DOHH2 (cell line): ENCODE measurements at regions not wholly inside any gene's neighbourhood (a gene's known extent, or its start where the extent isn't known, plus 50 kb on each side); places are given as distances from the start of the nearest gene placed in this dataset.

ENCODE experiments used
- H3F3A ChIP-seq: fragments of 200-600 bp; sonication (generic), shearing (Covaris generic); 2 replicates; pipeline ENCODE4 v1.6.0; 2016; ENCODE audit warnings: antibody characterized with exemption, mild to moderate bottlenecking; ENCODE audit not compliant: control insufficient read depth, insufficient read depth
- H3K27ac ChIP-seq: fragments of 200-600 bp; sonication (generic); 2 replicates; pipeline ENCODE4 v1.5.1; 2014; ENCODE audit warnings: low read depth, mild to moderate bottlenecking, low read length, moderate library complexity
- H3K27me3 ChIP-seq: fragments of 200-600 bp; sonication (generic); 2 replicates; pipeline ENCODE4 v1.6.1; 2014; ENCODE audit warnings: mild to moderate bottlenecking, low read length, mixed read lengths; ENCODE audit not compliant: control insufficient read depth
- H3K36me3 ChIP-seq: fragments of 200-600 bp; sonication (generic); 2 replicates; pipeline ENCODE4 v1.6.1; 2014; ENCODE audit warnings: mild to moderate bottlenecking, low read length, moderate library complexity, mixed read lengths; ENCODE audit not compliant: control insufficient read depth
- H3K4me1 ChIP-seq: fragments of 200-600 bp; sonication (generic); 2 replicates; pipeline ENCODE4 v1.6.1; 2014; ENCODE audit warnings: mild to moderate bottlenecking, low read length, mixed read lengths; ENCODE audit not compliant: control insufficient read depth
- H3K4me2 ChIP-seq: fragments of 200-600 bp; sonication (generic); 2 replicates; pipeline ENCODE4 v1.6.0; 2014; ENCODE audit warnings: mild to moderate bottlenecking, low read length, moderate library complexity
- H3K4me3 ChIP-seq: fragments of 200-600 bp; sonication (generic); 2 replicates; pipeline ENCODE4 v1.5.1; 2014; ENCODE audit warnings: mild to moderate bottlenecking, low read length, mixed read lengths
- H3K79me2 ChIP-seq: fragments of 200-600 bp; sonication (generic); 2 replicates; pipeline ENCODE4 v1.6.1; 2014; ENCODE audit warnings: mild to moderate bottlenecking, low read length, mixed read lengths; ENCODE audit not compliant: control insufficient read depth
- H3K9me2 ChIP-seq: fragments of 200-600 bp; sonication (generic); replicated peaks from 2 replicates; pipeline ENCODE4 v1.6.1; 2014; ENCODE audit warnings: mild to moderate bottlenecking, low read length, mixed read lengths; ENCODE audit not compliant: control insufficient read depth
- H3K9me3 ChIP-seq: fragments of 200-600 bp; sonication (generic); 2 replicates; pipeline ENCODE4 v1.6.1; 2014; ENCODE audit warnings: antibody characterized with exemption, low read length, mixed read lengths; ENCODE audit not compliant: control insufficient read depth, insufficient read depth
- H4K20me1 ChIP-seq: fragments of 200-600 bp; sonication (generic); 2 replicates; pipeline ENCODE4 v1.6.0; 2014; ENCODE audit warnings: low read depth, mild to moderate bottlenecking, antibody characterized with exemption, low read length, moderate library complexity; ENCODE audit not compliant: control insufficient read depth, insufficient read depth
- EZH2phosphoT487 ChIP-seq: fragments of 200-600 bp; sonication (generic); IDR thresholded peaks from 2 replicates; pipeline ENCODE4 v1.6.1; 2017; ENCODE audit warnings: borderline replicate concordance, mild to moderate bottlenecking, antibody characterized with exemption, low read length, moderate library complexity, mixed read lengths
- TF ChIP-seq, protein P1 (sequence below): fragments of 200-600 bp; sonication (generic); IDR thresholded peaks from one replicate; pipeline ENCODE4 v1.5.1; 2014; ENCODE audit warnings: antibody characterized with exemption, mild to moderate bottlenecking, low read depth, low read length; ENCODE audit not compliant: poor library complexity, severe bottlenecking

DNA sequence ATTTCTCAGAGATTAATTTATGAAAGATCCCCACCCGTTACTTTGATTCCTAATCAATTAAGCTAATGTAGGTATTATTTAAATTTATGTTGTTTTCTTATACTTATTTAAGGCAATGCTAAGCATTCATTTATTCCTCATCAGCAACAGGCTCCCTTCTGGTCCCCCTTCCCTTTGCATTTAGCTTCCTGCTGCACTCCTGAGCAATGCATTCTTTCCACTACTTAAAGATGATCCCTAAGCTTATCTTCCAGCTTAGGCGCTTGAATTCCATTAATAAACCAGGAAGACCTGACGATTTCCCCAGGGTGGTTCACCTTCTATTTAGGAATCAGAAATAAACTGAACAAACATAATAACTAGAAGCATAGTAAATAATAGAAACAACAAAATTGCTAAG is 1003.1 kb downstream of the FSTL5 start:
- no peak overlapping the region for H3K27ac ChIP-seq
- no peak overlapping the region for H3K4me2 ChIP-seq
- H3F3A ChIP-seq: no peaks in the 10 kb centered on the region
- no peaks in the 10 kb centered on the region for H3K9me3 ChIP-seq
- H3K27me3 ChIP-seq: no peaks in the 10 kb centered on the region
- no peak overlapping the region for H3K4me3 ChIP-seq
- H4K20me1 ChIP-seq: no peaks in the 10 kb centered on the region
- no peaks in the 10 kb centered on the region for H3K36me3 ChIP-seq
- no peak for TF ChIP-seq EZH2phosphoT487
- TF ChIP-seq, protein P1, sequence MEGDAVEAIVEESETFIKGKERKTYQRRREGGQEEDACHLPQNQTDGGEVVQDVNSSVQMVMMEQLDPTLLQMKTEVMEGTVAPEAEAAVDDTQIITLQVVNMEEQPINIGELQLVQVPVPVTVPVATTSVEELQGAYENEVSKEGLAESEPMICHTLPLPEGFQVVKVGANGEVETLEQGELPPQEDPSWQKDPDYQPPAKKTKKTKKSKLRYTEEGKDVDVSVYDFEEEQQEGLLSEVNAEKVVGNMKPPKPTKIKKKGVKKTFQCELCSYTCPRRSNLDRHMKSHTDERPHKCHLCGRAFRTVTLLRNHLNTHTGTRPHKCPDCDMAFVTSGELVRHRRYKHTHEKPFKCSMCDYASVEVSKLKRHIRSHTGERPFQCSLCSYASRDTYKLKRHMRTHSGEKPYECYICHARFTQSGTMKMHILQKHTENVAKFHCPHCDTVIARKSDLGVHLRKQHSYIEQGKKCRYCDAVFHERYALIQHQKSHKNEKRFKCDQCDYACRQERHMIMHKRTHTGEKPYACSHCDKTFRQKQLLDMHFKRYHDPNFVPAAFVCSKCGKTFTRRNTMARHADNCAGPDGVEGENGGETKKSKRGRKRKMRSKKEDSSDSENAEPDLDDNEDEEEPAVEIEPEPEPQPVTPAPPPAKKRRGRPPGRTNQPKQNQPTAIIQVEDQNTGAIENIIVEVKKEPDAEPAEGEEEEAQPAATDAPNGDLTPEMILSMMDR: no peak
- no peaks in the 10 kb centered on the region for H3K4me1 ChIP-seq
- H3K9me2 ChIP-seq: no peaks in the 10 kb centered on the region; the same call in 1 of the 2 replicates
- no peaks in the 10 kb centered on the region for H3K79me2 ChIP-seq

DNA sequence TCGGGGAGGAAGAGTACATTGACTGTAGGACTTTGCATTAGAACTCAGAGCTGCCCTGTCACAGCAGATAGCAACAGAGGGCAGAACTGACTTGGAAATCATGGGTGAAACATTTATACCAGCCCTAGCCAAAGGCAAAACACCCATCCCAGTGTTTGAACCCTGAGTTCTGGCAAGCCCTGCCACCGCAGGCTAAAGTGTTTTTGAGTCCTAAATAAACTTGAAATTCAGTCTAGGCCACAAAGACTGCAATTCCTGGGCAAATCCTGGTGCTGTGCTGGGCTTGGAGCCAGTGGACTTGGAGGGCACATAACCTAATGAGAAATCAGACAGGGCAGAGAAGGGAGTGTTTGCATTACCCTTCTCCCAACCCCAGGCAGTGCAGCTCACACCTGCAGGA is 1015.7 kb downstream of the FSTL5 start:
- Histone ChIP-seq H3K79me2 (no peaks in the 10 kb centered on the region), H3K9me2 (no peaks in the 10 kb centered on the region), H3K27ac (no peak overlapping the region), H3K36me3 (no peaks in the 10 kb centered on the region), H3K4me3 (no peak overlapping the region), H4K20me1 (no peaks in the 10 kb centered on the region), H3K9me3 (no peaks in the 10 kb centered on the region; the same call in 1 of the 2 replicates), H3K27me3 (no peaks in the 10 kb centered on the region), H3K4me2 (no peak overlapping the region), H3F3A (no peaks in the 10 kb centered on the region), H3K4me1 (no peaks in the 10 kb centered on the region)
- TF ChIP-seq EZH2phosphoT487: no peak
- TF ChIP-seq, protein P1: no peak

DNA sequence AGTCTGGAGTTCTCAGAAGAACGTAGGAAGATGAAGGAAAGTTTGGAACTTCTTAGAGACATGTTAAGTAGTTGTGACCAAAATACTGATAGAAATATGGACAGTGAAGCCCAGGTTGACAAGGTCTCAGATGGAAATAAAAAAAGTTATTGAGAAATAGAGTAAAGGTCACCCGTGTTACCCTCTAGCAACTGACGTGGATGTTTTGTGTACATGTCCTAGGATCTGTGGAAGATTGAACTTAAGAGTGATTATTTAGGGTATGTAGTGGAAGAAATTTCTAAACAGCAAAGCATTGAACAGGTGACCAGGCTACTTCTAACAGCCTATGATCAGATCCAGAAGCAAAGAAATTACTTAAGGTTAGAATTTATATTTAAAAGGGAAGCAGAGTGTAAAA is 1020.4 kb downstream of the FSTL5 start:
- Histone ChIP-seq H3K4me3 (no peak overlapping the region), H3K36me3 (no peaks in the 10 kb centered on the region), H3K4me2 (no peak overlapping the region), H4K20me1 (no peaks in the 10 kb centered on the region), H3K79me2 (no peaks in the 10 kb centered on the region), H3K9me3 (no peaks in the 10 kb centered on the region), H3K9me2 (no peaks in the 10 kb centered on the region), H3F3A (no peaks in the 10 kb centered on the region), H3K4me1 (no peaks in the 10 kb centered on the region), H3K27me3 (no peaks in the 10 kb centered on the region), H3K27ac (no peak overlapping the region)
- no peak for TF ChIP-seq EZH2phosphoT487
- TF ChIP-seq, protein P1: no peak

DNA sequence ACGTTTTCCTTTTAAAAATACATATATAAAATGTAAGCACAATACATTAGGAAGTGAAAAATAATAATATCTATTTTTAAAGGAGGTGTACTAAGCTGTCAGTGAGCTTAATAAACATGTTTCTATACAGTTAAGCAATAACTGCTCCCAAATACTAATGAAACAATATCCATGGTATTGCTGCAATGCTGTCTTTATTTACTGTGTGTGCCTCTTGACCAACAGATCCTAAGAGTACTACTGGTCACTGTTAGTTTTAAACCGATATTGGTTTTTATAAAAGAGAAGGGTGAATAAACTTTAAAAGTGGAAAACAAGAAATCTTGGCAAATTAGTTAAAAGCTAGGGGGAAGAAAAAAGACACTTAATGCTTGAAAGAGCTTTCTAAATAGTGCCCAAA is 1029.0 kb downstream of the FSTL5 start:
- no peaks in the 10 kb centered on the region for H4K20me1 ChIP-seq
- TF ChIP-seq, protein P1: no peak
- TF ChIP-seq EZH2phosphoT487: no peak
- no peak overlapping the region for H3K4me3 ChIP-seq
- H3K27me3 ChIP-seq: no peaks in the 10 kb centered on the region
- no peaks in the 10 kb centered on the region for H3K4me1 ChIP-seq
- H3F3A ChIP-seq: no peaks in the 10 kb centered on the region
- no peak overlapping the region for H3K4me2 ChIP-seq
- H3K79me2 ChIP-seq: no peaks in the 10 kb centered on the region
- no peak overlapping the region for H3K27ac ChIP-seq
- peaks cover 3% of the 10 kb centered on the region for H3K9me3 ChIP-seq
- H3K36me3 ChIP-seq: no peaks in the 10 kb centered on the region
- no peaks in the 10 kb centered on the region for H3K9me2 ChIP-seq
